H1 (cell line): ENCODE measurements at regions not wholly inside any gene's neighbourhood (a gene's known extent, or its start where the extent isn't known, plus 50 kb on each side); places are given as distances from the start of the nearest gene placed in this dataset.

Source experiments
- TF ChIP-seq, protein P1 (sequence below): fragments of 300-600 bp; sonication (generic); IDR thresholded peaks from 2 replicates; pipeline ENCODE4 v1.7.1; 2012; ENCODE audit warnings: low read length, moderate library complexity, mild to moderate bottlenecking, inconsistent platforms; ENCODE audit not compliant: insufficient replicate concordance

DNA sequence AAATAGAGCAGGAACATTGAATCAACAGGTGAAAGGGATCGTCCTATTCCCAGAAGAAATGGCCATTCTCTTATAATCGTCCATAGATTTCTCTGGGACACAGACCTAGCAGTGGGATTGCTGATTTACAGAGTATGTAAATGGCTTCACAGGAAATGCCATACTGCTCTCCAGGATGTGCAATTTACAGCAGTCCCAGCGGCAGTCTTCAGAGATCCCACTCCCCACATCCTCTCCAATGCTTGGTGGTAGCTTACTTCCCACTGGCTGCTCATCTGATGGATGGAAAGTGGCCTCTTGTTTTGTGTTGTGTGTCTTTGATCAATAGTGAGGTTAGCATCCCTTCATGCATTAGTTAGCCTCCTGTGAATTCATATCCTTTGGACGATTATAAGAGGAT lies 58.1 kb upstream of the PRMT8 start (continued):
- TF ChIP-seq, protein P1, sequence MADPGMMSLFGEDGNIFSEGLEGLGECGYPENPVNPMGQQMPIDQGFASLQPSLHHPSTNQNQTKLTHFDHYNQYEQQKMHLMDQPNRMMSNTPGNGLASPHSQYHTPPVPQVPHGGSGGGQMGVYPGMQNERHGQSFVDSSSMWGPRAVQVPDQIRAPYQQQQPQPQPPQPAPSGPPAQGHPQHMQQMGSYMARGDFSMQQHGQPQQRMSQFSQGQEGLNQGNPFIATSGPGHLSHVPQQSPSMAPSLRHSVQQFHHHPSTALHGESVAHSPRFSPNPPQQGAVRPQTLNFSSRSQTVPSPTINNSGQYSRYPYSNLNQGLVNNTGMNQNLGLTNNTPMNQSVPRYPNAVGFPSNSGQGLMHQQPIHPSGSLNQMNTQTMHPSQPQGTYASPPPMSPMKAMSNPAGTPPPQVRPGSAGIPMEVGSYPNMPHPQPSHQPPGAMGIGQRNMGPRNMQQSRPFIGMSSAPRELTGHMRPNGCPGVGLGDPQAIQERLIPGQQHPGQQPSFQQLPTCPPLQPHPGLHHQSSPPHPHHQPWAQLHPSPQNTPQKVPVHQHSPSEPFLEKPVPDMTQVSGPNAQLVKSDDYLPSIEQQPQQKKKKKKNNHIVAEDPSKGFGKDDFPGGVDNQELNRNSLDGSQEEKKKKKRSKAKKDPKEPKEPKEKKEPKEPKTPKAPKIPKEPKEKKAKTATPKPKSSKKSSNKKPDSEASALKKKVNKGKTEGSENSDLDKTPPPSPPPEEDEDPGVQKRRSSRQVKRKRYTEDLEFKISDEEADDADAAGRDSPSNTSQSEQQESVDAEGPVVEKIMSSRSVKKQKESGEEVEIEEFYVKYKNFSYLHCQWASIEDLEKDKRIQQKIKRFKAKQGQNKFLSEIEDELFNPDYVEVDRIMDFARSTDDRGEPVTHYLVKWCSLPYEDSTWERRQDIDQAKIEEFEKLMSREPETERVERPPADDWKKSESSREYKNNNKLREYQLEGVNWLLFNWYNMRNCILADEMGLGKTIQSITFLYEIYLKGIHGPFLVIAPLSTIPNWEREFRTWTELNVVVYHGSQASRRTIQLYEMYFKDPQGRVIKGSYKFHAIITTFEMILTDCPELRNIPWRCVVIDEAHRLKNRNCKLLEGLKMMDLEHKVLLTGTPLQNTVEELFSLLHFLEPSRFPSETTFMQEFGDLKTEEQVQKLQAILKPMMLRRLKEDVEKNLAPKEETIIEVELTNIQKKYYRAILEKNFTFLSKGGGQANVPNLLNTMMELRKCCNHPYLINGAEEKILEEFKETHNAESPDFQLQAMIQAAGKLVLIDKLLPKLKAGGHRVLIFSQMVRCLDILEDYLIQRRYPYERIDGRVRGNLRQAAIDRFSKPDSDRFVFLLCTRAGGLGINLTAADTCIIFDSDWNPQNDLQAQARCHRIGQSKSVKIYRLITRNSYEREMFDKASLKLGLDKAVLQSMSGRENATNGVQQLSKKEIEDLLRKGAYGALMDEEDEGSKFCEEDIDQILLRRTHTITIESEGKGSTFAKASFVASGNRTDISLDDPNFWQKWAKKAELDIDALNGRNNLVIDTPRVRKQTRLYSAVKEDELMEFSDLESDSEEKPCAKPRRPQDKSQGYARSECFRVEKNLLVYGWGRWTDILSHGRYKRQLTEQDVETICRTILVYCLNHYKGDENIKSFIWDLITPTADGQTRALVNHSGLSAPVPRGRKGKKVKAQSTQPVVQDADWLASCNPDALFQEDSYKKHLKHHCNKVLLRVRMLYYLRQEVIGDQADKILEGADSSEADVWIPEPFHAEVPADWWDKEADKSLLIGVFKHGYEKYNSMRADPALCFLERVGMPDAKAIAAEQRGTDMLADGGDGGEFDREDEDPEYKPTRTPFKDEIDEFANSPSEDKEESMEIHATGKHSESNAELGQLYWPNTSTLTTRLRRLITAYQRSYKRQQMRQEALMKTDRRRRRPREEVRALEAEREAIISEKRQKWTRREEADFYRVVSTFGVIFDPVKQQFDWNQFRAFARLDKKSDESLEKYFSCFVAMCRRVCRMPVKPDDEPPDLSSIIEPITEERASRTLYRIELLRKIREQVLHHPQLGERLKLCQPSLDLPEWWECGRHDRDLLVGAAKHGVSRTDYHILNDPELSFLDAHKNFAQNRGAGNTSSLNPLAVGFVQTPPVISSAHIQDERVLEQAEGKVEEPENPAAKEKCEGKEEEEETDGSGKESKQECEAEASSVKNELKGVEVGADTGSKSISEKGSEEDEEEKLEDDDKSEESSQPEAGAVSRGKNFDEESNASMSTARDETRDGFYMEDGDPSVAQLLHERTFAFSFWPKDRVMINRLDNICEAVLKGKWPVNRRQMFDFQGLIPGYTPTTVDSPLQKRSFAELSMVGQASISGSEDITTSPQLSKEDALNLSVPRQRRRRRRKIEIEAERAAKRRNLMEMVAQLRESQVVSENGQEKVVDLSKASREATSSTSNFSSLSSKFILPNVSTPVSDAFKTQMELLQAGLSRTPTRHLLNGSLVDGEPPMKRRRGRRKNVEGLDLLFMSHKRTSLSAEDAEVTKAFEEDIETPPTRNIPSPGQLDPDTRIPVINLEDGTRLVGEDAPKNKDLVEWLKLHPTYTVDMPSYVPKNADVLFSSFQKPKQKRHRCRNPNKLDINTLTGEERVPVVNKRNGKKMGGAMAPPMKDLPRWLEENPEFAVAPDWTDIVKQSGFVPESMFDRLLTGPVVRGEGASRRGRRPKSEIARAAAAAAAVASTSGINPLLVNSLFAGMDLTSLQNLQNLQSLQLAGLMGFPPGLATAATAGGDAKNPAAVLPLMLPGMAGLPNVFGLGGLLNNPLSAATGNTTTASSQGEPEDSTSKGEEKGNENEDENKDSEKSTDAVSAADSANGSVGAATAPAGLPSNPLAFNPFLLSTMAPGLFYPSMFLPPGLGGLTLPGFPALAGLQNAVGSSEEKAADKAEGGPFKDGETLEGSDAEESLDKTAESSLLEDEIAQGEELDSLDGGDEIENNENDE, result no peak
